ENCODE measurements at regions not wholly inside any gene's neighbourhood (a gene's known extent, or its start where the extent isn't known, plus 50 kb on each side); places are given as distances from the start of the nearest gene placed in this dataset.

DNA sequence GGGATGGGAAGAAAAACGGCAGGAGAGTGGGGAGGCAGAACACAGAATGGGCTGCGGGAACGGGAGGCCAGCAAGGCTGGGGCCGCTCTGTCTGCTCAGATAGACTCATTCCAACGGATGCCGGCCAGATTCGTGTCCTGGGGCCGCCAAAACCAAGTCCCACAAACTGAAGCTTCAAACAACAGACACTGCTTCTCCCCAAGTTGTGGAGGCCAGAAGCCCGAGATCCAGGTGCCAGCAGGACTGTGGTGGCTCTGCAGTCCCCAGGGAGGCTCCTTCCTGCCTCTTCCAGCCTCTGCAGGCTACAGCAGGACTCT, 100.6 kb downstream of the ADRA2C start (continued):
- TF ChIP-seq ZNF318 (IDR thresholded peaks at IDR 0.05; ENCODE audit: borderline replicate concordance in 1 of 2, low read depth in 1 of 2) (no peak), ZNF174 (CRISPR knock-in tag; IDR thresholded peaks at IDR 0.05) (no peak), ZBTB26 (CRISPR knock-in tag; IDR thresholded peaks at IDR 0.05) (no peak), TBL1XR1 (IDR thresholded peaks at IDR 0.05; ENCODE audit: low read length in 2 of 2) (no peak), ZNF263 (CRISPR knock-in tag; IDR thresholded peaks at IDR 0.05; ENCODE audit: borderline replicate concordance) (no peak), ZNF778 (CRISPR knock-in tag; IDR thresholded peaks at IDR 0.05) (no peak)
- TF ChIP-seq, protein P1, sequence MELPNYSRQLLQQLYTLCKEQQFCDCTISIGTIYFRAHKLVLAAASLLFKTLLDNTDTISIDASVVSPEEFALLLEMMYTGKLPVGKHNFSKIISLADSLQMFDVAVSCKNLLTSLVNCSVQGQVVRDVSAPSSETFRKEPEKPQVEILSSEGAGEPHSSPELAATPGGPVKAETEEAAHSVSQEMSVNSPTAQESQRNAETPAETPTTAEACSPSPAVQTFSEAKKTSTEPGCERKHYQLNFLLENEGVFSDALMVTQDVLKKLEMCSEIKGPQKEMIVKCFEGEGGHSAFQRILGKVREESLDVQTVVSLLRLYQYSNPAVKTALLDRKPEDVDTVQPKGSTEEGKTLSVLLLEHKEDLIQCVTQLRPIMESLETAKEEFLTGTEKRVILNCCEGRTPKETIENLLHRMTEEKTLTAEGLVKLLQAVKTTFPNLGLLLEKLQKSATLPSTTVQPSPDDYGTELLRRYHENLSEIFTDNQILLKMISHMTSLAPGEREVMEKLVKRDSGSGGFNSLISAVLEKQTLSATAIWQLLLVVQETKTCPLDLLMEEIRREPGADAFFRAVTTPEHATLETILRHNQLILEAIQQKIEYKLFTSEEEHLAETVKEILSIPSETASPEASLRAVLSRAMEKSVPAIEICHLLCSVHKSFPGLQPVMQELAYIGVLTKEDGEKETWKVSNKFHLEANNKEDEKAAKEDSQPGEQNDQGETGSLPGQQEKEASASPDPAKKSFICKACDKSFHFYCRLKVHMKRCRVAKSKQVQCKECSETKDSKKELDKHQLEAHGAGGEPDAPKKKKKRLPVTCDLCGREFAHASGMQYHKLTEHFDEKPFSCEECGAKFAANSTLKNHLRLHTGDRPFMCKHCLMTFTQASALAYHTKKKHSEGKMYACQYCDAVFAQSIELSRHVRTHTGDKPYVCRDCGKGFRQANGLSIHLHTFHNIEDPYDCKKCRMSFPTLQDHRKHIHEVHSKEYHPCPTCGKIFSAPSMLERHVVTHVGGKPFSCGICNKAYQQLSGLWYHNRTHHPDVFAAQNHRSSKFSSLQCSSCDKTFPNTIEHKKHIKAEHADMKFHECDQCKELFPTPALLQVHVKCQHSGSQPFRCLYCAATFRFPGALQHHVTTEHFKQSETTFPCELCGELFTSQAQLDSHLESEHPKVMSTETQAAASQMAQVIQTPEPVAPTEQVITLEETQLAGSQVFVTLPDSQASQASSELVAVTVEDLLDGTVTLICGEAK (IDR thresholded peaks at IDR 0.05) = no peak
- TF ChIP-seq, protein P1 (CRISPR knock-in tag; IDR thresholded peaks at IDR 0.05) = no peak

All from K562 (cell line).